Stimulated activated CD4-positive, alpha-beta T cell treated with anti-CD3 and anti-CD28 coated beads, TNF-alpha, amount 100 ng/mL, for 24 hours (primary cell): ENCODE measurements at regions not wholly inside any gene's neighbourhood (a gene's known extent, or its start where the extent isn't known, plus 50 kb on each side); places are given as distances from the start of the nearest gene placed in this dataset.

Experiments used
- DNase-seq, 3 experiments: peaks; one replicate each; pipeline ENCODE4 v3.0.0-alpha.2; 2020; ENCODE audit warnings: low read depth in 3 of 3

DNA sequence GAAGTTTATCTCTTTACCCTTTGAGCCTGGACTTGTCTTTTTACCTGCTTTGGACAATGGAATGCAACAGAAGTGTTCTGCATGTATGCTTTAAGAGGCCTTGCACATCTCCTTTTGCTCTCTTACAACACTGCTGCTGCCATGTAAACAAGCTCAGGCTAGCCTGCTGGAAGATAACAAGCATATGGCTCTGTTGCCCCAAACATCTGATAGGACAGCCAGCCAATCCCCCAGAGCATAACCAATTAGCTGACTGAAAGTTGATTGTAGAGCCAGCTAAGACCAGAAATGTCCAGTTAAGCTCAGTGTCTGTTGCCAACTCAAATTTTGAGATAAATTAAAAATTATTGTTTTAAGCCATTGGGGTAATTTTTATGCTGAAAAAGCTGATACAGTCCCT is 510.6 kb upstream of the CNKSR2 start:
- DNase-seq, result no peak

GRCh38 chrX:20861113-20861512 is 513.1 kb upstream of the CNKSR2 start:
- no peak for DNase-seq

DNA sequence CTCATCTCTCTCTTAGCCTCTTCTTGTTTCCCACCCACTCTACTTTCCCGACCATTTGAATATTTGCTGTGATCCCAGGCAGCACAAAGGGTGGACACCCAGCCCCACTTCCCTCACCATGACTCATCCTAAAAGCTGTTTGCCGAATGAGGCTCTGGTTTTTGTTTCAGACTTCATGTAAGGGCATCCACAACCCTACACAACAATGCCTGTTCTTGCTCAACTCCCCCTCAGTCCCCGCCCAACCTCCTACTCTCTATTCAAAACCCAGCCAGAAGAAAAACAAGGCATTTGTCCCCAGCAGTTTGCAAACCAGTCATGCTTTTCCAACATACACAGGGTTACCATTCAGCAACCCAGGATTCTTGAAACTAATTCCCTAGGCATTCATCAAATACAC is 516.5 kb upstream of the CNKSR2 start:
- DNase-seq, result no peak

GRCh38 chrX:20838477-20838876 is 535.7 kb upstream of the CNKSR2 start:
- DNase-seq, result no peak

GRCh38 chrX:20829665-20830491 is 544.3 kb upstream of the CNKSR2 start:
- DNase-seq, result no peak

DNA sequence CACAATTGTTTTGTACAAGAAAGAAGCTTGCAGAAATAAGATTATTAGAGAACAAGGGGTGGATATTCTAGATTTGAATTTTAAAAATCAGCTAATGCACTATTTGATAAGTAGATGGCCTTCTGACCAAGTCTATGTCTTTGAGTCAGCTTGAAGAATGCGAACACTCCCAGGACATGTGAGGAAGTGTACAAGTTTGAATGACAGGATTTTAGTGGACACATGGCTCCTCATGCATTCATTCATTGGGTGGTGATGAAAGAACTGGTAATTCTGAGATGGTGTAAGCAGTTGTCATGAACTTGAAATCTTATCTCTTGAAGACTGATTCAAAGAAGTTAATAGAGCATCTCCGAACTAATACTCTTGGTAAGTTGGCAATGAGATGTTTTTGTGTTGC is 548.2 kb upstream of the CNKSR2 start:
- DNase-seq, result no peak

DNA sequence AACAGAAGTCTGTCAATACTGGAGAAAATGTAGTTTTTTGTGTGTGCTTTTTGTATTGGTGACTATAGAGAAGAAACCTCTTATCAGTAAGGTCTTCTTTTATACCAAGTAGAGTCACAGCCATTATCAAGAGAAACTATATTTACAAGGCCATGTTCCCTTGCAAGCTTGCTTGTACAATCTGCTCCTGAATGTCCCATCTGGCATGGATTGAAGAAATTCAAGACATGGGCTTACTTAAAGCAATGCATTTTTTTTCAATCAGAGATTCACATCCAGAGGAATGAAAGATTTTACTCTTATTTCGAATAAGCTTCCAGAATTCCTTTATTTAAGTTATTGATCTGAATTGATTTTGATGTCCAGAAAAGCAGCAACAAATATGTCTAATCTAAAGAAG is 537.3 kb upstream of the RPS6KA3 start:
- no peak for DNase-seq

- no peak for DNase-seq
Measured at GRCh38 chrX:20802036-20802435, 535.3 kb upstream of the RPS6KA3 start.

GRCh38 chrX:20796450-20796849 is 529.7 kb upstream of the RPS6KA3 start:
- no peak for DNase-seq

GRCh38 chrX:20789103-20789502 is 522.4 kb upstream of the RPS6KA3 start:
- DNase-seq, result no peak

- DNase-seq, result no peak
Measured at GRCh38 chrX:20767346-20767745, 500.6 kb upstream of the RPS6KA3 start.

- DNase-seq, result no peak
Measured at GRCh38 chrX:20756585-20756984, 489.9 kb upstream of the RPS6KA3 start.

GRCh38 chrX:20753076-20753475 is 486.4 kb upstream of the RPS6KA3 start:
- no peak for DNase-seq

DNA sequence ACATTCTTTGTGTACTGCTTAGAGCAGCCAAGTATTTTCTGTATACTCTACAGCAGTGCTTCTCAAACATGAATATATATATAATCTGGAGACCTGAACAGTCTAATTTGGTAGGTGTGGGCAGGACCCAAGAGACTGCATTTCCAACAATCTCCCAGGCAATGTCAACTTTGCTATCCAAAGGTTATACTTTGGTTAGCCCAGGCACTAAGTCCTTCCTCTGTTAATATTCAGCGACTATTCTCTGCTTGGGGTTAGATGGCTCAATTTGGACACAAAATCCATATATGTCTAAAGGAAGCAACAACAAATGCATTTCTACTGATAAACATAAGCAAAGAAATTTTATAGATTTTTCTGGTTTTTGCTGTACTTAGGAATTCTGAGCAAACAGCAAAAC is 480.0 kb upstream of the RPS6KA3 start:
- DNase-seq, result no peak

- DNase-seq, result no peak
Measured at GRCh38 chrX:20743046-20743445, 476.3 kb upstream of the RPS6KA3 start.

DNA sequence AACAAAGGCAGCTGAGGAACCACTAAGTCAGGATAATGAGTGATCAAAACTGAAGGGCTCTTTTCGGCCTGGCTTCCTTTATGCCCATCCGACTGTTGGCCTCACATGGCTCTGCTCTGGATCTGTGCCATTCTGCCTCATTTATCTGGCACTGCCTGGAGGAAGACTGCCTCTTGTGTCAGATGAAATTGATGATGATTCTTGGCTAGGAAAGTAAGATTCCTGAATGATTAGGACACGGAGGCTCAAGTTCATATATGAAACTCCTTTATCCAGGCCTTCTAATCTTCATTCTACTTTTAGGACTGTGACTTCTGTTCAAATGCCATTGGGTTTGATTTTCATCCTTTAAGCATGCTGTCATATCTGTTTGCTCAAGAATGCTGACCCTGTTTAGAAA is 475.4 kb upstream of the RPS6KA3 start:
- no peak for DNase-seq

DNA sequence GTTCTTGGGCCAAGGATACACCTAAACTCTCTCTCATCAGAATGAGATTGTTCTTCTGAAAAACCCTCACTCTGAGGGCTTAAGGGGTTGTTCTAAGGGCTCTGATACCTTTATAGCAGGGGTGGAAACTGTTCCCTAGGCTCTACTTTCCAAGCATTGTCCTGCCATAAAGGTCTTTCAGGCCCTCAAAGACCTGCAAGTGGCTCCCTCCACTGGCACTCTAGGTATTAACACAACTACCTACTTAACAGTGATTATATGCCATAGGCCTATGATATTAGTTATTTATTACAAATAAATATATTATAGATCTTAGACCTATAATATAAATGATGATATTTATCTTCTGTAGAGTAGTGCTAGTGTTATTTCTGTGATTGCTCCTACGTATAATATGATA is 473.7 kb upstream of the RPS6KA3 start:
- DNase-seq, result no peak

- DNase-seq, result no peak
Measured at GRCh38 chrX:20739038-20739745, 472.5 kb upstream of the RPS6KA3 start.

- no peak for DNase-seq
Measured at GRCh38 chrX:20729416-20729815, 462.7 kb upstream of the RPS6KA3 start.

- DNase-seq, result no peak
Measured at GRCh38 chrX:20727447-20727846, 460.7 kb upstream of the RPS6KA3 start.

GRCh38 chrX:20720954-20721626 is 454.4 kb upstream of the RPS6KA3 start:
- DNase-seq, result no peak

- no peak for DNase-seq
Measured at GRCh38 chrX:20718592-20719380, 452.1 kb upstream of the RPS6KA3 start.
